GM19239 (cell line): ENCODE measurements at regions not wholly inside any gene's neighbourhood (a gene's known extent, or its start where the extent isn't known, plus 50 kb on each side); places are given as distances from the start of the nearest gene placed in this dataset.
"Not testable (repeated sequence)": the region's sequence is repeated elsewhere in the genome, so short reads cannot be mapped to it uniquely, and the experiment has no call there.

Experiments
- DNase-seq: peaks from one replicate; pipeline ENCODE4 v3.0.0; 2011; ENCODE audit warnings: low spot score; ENCODE audit not compliant: insufficient read length
- FAIRE-seq: peaks from 2 replicates; lab custom pipeline; 2011; peaks lifted over from hg19 to GRCh38; lab: Jason Lieb, UNC

DNA sequence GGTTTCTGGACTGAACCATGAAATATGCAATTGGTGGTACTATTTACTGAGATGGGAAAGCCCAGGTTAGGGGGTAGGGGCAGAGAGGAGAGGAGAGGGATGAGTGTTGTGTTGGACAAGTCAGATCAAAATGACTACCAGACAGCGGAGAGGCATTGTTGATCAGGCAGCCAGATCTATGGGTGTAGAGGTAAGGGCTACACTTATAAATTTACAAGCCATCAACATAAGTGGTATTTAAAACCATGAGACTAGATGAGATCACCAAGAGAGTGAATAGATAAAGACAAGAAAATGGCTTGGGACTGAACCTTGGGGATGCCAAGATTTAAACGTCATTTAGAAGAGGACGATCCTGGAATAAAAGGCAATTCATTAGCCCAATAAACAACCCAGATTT lies 123.4 kb downstream of the NXPE2 start:
- FAIRE-seq (no peak), DNase-seq (no peak)

- FAIRE-seq (no peak), DNase-seq (no peak)
Measured at GRCh38 chr11:114802878-114803277, 124.6 kb downstream of the NXPE2 start.

GRCh38 chr11:114805431-114805830 lies 127.1 kb downstream of the NXPE2 start:
- not testable (repeated sequence) for DNase-seq

DNA sequence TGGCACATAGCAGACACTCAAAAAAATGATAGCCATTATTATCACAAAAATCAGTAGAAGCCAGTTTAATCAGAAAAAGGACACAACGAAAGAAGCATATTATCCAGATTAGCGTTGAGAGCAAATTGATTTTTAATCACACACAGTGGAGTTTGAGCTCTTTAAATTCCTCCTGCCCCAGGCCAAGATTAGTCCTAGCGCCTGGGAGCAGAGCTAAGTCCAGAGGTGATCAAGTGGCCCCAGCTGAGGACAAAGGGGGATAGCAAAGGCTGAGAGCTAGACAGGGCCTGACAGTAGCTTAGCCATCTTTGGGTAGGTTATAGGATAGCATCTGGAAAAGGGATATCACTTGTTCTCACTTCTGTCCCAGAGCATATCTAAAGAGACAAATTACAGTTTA lies 133.6 kb downstream of the NXPE2 start:
- no peak for FAIRE-seq
- no peak for DNase-seq

More at GRCh38 chr11:114805431-114805830, 127.1 kb downstream of the NXPE2 start:
- FAIRE-seq = not testable (repeated sequence)

- DNase-seq (no peak), FAIRE-seq (no peak)
Measured at GRCh38 chr11:114812733-114813132, 134.4 kb downstream of the NXPE2 start.

DNA sequence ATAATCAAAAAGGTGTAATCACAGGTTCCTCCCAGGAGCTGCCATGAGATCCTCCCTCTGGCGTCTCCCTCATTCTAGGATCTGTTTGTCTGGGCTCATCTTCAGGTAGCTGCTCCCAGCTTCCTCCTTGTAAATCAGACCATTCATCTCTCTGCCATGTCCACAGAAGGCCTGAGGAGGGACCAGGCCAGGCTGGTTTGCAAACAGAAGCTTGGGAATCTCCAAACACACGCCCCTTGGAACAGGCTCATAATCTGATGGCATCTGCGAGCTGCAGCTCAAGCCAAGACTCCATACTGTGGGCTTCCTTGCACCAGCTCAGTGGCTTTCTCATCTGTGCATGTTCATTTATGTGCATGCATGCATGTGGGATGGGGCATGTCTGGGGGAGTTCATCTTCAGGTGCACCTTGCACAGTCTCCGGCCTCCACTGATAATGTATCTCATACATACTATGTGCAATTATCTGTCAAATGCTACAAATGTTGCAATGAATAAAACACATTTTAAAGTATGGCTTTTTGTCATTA lies 134.9 kb downstream of the NXPE2 start:
- no peak for DNase-seq
- no peak for FAIRE-seq

DNA sequence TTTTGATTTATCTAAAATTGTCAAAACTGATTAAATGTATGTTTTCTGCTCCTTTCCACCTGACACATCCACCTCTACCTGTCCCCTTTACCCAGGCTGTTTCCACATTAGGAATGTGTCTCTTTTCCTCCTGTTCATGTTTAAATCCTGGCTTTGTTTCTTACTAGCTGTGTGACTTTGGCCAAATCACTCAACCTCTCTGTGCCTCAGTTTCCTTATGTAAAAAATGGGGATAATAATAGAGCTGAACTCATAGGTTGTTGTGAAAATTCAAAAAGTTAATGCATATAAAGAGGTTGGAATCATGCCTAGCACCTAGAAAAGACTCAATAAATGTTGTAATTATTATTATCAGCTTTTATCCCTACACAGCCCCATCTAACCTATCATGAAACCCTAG lies 136.8 kb downstream of the NXPE2 start:
- no peak for DNase-seq
- no peak for FAIRE-seq

DNA sequence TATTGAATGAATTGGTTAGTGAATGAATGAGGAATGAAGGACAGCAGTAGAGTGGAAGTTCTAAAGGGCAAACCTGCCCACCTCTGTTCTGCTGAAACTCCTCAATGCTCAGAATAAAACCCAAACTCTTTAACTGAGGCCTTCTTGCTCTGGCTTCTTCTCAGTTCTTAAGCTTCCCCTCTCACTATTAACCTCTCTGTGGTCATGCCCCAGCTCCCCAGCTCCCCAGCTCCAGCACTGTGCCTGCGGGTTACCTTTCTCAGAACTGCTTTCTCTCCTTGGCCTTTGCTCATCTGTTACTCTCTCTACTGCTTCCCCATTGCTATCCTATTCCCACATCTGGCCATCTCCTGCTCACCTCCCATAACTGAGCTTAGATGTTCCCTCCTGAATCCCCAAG lies 137.4 kb downstream of the NXPE2 start:
- FAIRE-seq = no peak
- DNase-seq = no peak

DNA sequence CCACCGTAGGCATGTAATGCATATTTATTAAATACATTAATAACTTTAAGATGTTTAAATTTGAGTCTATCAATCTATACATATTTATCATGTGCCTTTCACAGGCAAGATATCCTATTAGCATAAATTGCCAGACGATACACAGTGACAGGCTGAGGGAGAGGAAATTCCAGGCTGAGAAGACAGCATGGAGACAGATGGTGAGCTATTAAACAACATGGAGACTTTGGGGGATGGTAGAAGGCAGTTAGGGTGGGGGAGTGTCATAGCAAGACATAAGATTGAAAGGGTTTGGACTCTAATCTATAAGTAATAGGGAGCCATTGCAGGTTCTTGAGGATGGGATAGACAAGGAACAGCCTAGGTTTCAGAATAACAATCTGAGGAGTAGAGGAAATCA lies 138.5 kb downstream of the NXPE2 start:
- DNase-seq (no peak), FAIRE-seq (no peak)

- FAIRE-seq = no peak
- no peak for DNase-seq
Measured at GRCh38 chr11:114818382-114818781, 140.1 kb downstream of the NXPE2 start.

DNA sequence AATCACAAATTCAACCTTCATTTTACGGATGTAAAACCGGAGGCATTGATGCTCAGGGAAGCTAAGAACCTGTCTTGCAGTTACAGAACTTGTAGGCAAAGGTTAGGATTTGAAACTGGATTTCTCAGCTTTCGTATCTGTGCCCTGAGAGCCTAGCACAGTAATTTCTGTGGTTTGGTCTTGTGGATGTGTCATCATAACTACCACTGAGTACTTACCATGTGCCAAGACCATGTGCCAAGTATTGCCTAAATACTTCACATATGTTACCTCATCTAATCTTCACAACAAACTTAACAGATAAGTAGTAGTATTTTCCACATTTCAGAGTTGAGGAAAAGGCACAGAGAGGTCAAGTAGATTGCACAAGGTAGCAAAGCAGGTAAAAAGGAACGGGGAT lies 140.7 kb downstream of the NXPE2 start:
- FAIRE-seq (no peak), DNase-seq (no peak)

DNA sequence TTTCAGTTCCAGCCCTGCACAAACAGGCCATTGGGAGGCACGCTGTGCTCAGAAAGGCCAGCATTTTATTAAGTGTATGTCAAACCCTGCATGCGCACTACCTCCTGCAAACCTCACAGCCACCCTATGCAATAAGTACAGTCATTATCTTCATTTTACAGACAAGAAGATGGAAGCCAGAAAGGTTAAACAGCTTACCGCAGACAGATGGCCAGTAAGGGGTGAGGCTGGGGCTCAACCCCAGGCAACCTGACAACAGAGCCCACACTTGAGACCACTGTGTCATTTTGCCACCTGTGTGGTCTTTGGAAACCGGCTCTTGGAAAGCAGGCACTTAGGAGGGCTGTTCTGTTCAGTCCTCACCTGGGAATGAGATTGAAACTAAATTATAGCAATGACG lies 142.3 kb downstream of the NXPE2 start:
- FAIRE-seq = no peak
- no peak for DNase-seq

DNA sequence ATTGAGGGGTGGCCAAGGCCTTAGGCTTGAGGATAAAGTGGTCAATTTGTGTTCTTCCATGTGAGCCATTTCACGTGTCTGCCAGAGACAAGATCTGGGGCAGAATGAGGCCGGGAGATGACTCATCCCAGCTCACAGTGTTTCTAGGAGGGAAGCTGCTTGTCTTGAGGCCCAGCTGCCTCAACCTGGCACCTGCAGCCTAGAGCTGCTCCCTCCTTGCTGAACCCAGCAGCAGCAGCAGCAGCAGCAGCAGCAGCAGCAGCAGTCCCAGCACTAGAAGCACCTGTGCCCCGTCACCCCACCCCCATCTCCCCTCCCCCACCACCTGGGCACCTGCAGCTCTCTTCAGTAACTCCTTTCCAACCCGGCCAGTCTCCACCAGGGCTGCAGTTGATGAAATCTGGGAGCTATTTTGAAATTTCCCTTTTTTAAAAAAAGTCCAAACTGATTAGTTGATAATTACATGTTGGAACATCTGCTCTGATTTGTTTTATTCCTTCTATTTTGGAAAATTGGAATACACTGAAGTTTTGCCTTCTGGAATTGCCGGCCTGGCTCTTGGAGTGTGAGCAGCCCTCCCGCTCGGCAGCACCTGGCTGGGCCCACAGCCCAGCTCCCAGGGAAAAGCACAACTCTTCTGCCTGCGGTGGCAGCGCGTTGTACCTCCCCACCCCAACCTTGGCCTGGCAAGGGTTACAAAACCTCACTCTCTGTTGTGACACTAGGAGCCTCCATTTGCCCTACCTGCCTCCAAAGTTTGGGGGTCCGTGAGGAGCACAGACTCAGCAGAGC lies 143.5 kb downstream of the NXPE2 start:
- no peak for FAIRE-seq
- no peak for DNase-seq

- no peak for FAIRE-seq
Measured at GRCh38 chr11:114826910-114827442, 148.6 kb downstream of the NXPE2 start.

GRCh38 chr11:114827736-114828135 lies 149.4 kb downstream of the NXPE2 start:
- DNase-seq (no peak), FAIRE-seq (no peak)

More at GRCh38 chr11:114826910-114827442, 148.6 kb downstream of the NXPE2 start:
- no peak for DNase-seq

GRCh38 chr11:114832532-114833125 lies 154.3 kb downstream of the NXPE2 start:
- DNase-seq = no peak

GRCh38 chr11:114836161-114836560 lies 157.8 kb downstream of the NXPE2 start:
- no peak for DNase-seq
- FAIRE-seq = no peak

More at GRCh38 chr11:114832532-114833125, 154.3 kb downstream of the NXPE2 start:
- FAIRE-seq = no peak

GRCh38 chr11:114844896-114845295 lies 166.6 kb downstream of the NXPE2 start:
- DNase-seq (no peak), FAIRE-seq (no peak)

DNA sequence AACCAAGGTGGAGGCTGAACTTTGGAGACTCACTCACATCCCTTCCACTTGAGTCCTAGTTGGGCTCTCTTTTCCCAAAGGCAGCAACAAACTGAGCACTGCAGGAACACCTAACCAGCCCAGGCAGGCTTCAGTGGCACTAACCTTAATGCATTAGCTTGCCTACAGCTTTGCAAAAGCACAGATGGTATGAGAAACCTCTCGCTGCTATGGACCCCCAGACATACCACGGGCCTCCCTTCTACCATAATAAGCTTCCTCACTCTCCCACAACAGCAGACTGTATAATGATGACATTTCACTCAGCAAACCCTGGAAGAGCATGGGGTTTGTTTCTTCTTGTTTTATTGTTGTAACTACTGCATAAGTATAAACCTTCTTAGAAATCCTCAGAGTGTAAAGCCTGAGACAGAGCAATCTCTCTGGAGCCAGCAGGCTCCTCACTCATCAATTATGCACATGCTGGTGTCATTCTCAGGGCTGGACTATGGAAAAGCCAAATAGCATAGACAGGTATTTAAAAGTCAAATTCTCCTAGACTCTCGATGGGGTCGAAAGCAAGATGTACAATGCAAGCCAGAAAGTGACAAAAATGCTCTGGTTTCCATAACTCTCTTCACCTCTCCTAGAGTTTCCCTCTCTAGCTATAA lies 167.6 kb downstream of the NXPE2 start:
- FAIRE-seq = no peak
- no peak for DNase-seq

DNA sequence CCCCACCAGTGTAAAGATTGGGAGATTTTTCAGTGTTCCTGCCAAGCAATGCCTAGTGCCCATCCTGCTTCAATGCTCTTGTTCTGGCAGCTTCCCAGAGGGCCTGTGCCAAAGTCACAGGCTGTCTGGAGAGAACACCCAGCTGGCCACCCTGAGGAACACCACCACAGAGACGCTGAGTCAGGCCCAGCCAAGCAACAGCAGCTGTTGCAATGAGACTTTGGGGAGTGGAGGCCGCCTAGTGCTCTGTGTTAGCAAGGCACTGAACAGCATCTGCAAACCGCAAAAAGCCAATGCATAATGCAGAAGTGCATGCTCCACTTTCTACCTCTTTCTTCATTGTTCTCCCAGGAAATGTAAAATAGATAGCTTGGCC lies 168.1 kb downstream of the NXPE2 start:
- no peak for DNase-seq
- no peak for FAIRE-seq
